ENCODE measurements at regions not wholly inside any gene's neighbourhood (a gene's known extent, or its start where the extent isn't known, plus 50 kb on each side); places are given as distances from the start of the nearest gene placed in this dataset.

DNA sequence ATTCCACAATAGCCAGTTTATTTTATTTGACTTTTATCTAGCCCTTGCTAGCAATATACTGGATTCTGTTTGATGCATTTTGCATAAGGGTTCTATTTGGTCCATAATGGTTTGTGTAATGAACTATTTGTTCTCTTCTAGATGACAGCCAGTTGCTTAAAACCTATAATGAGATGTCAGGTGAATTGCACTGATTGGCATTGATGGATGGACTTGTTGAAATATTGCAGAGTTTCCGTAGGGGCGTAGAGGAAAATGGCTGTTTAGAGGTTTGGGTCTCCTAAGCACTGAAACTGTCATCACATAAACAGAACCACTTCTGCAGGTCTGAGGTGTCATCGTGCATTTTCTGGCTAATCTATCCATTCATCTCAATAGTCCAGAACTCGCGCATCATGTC, 124.9 kb upstream of the HDAC9 start:
- DNase-seq = no peak

DNA sequence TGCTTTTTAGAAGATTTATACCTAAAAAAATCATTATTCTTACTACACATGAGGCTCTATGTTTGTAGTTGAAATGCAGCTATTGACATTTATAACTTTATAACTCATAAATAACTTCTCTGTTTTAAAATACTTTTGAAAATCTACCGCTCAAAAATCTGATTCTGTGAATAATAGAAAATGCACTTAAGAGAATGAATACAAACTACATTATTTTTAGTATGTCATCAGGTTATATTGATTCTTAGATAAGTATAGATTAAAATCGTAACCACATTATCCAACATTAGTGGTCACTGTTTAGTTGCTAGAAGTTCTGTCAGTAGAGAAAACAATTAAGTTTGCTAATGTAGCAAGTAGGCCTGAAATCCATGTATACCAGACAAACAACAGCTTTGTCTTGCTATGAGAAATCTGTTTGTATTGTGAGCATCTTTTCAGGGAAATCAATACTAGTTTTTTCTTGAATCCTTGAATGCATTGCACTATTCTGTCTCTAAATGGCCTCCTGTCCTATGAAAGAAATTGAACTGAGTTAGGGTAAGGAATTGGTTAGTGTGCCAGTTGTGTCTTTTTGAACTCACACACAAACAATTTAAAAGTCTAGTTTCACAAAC, 116.5 kb upstream of the HDAC9 start:
- DNase-seq = no peak

DNA sequence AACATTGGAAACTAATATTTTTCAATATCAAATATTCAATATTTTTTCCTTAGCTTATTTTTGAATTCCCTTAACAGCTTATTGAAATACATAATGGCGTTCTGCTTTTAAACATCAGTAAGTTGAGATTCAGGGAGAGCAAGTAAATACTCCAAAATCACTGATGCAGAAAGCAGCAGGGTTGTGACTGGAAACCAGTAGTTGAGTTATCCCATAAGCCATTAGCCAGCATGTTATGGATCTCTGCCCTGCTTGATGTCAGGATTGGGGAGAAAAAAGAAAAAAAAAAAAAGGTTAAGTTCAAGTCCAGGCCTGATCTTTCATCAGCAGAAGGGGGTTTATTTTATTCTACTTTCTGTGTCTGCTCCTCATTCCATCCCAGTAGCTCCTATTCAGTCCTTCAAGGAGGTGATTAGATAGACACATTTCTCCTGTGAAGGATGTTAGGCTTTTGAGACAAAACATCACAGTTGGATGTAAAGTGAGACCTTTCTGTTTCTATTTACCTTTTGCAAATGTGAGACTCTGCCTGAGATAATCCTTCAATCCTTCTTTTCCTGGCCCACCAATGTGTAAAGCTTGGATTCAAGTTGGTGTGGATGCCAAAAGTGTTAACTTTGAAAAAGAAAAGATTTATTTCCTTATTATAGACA, 110.9 kb upstream of the HDAC9 start:
- DNase-seq = no peak

DNA sequence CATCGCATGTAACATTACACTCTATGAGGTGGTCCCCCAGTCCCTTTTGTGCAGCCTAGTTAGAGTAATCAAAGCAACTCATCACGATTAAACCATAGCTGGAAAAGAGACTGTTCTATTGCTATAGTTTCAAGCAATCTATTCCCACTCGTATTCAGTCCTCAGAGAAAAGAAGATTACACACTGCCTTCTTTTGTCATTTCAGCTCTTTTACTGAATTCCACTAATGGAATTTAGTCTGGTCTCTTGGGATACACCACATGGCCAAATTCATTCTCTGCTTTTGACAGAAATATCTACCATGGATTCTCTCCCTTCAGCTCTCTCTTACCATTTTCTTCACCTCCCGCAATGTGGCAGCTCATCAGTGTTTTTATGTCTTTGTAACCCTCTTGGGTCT, 108.9 kb upstream of the HDAC9 start:
- no peak for DNase-seq

DNA sequence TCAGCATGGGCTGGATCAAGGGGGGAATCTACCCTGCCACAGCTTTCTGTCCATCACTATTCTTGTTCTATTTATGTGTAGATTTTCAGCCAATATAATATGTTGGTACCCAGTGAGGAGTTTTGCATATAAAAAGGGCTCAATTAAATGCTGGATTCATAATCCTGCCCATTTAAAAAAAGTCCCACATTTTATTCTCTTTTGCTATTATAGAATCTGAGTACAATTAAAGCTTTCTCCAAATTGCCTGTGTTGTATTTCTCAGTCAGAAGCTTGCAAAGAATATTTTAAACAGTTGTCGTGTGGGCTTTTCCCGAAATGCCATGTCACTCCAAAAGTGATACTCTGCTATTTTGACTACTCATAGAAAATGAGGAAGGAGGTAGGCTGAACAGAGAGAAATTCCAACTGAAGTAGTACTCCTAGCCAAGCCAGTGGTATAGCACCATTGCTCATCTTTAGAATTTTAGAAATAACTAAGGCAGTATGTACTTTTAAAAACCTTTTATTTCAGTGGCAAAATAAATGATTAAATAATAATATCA, 108.3 kb upstream of the HDAC9 start:
- DNase-seq = no peak

DNA sequence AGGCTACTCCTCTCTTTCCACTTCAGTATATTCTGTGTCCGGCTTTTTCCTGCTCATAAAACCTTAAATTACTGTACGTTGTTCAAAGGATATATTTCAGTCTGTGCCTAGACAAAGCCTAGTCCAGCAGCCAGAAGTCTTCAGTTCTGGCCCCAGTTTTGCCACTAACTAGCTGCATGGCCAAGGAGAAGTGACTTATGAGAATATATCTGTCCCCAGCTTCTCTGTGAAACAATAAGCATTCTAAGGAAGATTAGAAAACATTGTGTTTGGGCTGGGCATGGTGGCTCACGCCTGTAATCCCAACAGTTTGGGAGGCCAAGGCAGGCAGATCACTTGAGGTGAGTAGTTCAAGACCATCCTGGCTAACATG, 105.0 kb upstream of the HDAC9 start:
- no peak for DNase-seq

DNA sequence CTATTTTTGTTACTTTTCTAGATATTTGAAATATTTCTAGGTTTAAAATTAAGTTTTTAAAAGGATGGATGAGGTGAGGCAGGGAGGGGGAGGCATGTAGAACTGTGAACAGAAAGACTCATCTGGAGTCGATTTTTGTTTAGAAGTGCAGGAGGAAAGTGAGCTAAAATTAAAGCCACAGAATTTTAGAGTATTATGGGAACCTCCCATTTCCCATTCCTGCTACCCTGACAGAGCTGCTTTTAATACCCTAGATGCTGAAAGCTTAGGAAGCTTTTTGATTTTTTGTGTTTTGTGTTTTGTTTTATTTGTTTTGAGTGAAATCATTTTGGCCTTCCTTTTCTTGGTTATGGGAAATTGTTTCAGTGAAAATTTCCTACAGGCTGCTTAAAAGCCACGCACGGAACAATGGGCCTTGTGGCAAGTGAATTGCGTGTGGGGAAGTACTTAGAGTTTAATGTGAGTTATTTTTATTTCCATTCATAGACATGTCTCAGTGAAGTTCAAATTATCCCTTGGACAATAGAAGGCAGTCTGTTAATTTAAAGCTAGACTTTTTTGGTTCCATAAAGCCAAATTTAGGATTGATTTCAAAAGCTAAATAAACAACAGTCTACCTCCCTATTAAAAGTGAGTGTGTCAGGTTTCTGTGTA, 102.0 kb upstream of the HDAC9 start:
- no peak for DNase-seq

DNA sequence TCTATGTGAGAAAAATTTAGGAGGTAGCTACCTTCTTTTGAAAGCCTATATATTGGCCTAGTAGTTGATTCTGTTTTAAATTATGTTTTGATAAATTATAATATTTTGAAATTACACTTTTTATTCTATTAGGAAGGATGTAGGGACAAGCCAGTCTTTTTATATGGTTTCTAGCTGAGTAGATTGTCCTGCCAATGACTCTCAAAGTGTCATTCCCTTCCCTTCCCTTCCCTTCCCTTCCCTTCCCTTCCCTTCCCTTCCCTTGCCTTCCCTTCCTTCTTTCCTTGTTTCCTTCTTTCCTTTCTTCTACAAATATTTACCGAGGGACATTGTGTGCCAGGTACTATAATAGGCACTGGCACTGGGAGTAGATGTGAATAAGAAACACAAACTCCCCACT, 99.7 kb upstream of the HDAC9 start:
- DNase-seq = no peak

DNA sequence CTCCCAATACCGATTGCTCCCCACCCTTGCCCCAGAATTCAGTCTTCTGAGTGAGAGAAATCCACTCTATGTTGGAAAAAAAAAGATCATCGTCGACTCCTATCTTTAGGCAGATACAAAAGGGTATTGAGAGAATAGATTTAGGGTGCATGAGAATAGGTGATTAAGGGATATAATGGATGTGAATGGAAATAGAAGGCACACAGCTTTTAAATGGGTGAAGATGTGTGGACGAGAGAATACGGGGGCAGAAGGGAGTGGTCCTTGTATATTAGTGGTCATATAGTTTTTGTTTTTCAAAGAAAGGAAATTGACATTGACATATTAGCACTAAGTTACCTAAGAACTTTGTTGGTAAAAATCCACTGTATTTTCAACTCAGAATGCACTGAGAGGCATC, 98.6 kb upstream of the HDAC9 start:
- DNase-seq = no peak

DNA sequence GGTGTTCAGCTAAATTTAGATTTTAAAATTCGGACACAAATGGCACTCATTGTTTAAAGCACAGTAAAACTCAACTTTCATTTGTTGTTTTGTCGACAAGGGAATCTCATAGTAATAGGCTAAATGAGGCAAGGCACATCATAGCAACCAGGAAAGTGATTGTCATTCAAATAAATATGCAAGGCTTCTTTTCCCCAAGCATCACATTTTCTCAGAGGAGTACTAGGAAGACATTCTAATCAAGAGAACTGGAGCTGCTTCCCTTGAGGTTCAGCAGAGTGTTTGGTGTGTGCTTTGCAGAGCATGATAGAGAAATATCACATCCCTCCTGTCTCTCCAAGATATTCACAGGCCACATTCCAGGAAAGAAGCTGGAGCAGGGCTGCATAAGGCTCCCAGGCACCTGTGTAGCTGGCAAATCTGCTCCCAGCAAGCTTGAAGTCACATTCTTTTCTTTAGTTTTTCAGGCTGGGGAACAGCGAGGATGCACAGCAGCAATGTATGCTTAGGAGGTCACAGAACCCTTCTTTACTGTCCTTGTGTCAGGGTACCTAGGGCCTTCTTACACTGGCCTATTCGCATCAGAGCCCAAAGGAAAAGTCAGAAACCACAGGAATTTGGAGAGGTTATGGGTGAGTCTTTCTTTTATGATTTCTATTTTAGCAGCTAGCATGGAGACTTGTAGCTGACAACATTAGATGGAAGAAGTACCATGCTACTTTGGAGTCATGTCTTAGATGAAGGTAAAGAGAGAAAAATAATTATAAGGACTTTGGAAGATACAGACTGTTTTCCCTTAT, 95.9 kb upstream of the HDAC9 start:
- DNase-seq = peak; percentile 2

DNA sequence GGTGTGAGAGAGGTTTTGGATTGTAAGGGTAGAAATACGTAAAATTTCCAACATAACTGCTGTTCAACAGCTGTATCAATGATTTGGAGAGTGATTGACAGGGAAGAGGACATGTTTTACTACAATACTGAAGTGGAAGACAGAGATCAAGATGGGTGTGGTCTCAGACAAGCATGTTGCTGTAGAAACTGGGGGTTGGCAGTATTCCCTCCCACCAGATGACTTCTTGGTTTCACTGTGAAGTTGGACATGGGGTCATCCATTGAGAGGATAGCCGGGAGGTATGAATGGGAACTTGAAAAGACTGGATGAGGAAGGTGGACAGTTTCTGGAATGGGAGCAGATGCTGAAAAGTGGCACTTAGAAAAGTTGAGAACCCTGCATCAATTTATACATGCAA, 95.3 kb upstream of the HDAC9 start:
- DNase-seq = no peak

DNA sequence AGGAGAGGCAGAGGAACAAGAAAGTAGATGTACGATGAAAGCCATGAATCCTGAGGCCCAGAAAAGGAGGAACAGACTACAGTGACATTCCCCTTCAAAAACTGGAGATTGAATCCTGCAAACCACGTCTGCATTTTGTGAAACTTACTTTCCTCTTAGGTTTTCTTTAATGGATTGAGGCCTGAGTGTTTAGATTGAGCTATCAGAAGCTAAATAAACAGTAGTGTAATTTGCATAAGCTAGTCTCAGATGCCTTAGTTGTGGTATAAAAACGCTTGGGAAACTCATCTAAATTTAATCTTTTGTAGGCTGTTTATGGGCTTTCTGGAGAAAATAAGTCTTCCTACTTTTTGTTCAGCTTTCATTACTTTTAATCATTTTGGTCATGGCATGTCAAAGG, 94.8 kb upstream of the HDAC9 start:
- DNase-seq = peak; percentile 3

DNA sequence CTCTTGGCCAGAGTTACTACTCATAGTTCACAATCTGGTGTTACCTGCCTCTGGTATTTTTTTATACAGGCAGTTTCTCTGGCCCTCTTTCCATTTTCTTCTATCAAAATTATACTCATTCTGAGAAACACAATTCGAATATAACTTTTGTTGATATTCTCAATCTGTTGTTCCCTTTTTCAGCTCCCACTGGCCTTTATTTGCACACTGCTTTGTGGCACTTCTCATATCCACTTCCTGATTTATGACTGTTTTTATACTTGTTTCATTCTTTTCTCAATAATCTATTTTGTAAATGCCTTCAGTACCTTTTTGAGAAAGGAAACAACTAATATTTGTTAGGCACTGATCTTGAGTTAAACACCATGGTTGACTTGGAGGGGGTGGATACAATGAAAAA, 93.8 kb upstream of the HDAC9 start:
- DNase-seq = no peak

DNA sequence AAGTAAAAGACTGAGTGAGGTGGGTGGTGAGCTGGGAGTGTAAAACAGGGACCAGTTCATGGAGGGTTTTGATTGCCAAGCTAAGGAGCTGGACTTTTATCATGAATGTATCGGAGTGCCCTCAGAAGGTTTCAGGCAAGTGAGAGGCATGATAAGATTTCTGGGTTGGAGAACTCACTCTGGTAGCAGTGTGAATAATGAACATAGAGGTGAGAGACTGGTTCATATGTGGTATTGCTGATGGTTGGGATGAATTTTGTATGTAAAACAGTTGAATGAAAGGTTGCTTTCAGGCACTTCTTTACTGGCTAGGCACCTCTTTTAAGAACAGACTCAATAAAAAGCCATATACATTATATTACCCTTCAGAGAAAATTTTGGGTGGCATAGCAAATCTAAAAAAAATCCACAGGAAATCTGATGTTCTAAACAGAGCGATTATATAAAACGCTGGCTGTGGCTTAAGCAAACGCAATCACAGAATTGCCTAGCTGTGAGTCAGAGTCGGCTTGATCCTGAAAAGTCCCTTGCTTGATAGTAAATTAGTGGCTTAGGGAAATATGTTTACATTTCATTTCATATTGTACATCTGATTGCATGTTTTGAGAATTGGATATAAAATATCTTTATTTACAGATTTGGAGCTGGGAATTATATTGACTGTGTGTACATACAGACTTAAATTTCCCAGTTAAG, 92.9 kb upstream of the HDAC9 start:
- DNase-seq = no peak

DNA sequence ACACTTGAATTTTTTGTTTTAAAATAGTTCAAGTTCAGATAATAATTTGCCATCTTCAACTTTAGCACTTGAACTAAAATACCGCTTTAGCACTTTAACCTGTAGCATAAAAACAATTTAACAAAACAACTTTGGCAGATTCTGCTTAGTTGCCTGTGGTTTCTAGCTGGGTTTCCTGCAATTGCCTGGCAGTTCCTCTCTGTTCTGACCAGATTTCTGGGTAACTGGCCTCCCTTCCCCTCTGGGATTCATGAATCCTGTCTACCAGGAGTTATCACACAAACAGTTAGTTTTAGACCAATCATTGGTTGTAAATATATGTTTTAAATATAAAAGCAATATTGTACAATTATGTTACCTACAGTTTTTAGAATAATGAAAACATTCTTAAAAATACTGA, 89.8 kb upstream of the HDAC9 start:
- DNase-seq = no peak

DNA sequence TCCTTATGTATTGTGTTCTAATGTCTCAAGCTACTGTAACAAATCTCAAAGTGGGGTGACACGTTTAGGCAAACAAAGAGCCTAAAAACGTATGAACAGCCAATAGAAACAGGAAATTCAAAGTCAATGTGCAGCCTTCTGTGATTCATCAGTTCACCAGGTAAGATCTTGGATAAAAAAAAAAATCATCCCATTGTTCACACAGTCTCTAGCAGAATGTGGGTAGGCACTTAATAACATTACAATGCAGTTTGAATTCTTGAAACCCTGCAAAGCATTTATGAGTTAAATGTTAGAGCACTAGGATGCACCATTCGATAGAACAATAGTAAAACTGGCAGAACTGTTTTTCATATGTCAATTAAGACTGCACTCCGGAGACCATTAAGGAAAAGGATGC, 88.2 kb upstream of the HDAC9 start:
- DNase-seq = no peak

DNA sequence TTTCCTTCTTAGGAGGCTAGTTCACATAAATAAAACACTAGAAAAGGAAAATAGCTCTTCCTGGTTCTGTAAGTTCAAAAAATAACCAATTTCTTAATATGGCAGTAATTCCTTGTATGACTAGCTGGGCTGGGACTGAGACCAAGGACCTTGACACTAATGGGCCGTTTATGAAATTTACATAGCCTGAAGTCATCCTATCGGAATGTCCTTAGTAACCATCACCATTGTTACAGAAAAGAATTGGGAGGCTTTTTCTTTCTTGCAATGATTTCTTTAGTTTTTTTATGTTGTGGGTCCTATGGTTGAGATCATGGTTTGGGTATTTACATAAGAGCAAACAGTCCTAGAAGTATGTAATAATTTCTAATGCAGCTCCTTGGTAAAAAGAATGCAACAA, 87.1 kb upstream of the HDAC9 start:
- no peak for DNase-seq

DNA sequence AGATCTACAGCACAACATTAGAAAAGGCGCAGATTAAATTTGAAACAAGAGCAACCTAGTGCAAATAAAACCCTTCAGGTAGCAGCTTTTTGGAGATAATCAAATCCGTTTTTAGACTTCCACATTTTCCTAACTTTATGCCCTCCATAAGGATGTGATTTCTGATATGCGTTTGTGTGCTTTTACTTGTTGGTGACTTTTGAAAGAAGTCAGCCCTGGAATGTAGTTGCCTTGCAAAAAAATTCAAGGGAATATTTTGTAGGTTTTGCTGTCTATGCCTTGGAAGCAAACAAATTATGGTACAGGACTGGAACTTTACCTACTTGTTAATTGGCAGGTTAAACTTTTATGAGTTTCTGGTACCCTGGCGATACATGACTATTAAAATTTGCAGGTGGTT, 86.7 kb upstream of the HDAC9 start:
- DNase-seq = no peak

DNA sequence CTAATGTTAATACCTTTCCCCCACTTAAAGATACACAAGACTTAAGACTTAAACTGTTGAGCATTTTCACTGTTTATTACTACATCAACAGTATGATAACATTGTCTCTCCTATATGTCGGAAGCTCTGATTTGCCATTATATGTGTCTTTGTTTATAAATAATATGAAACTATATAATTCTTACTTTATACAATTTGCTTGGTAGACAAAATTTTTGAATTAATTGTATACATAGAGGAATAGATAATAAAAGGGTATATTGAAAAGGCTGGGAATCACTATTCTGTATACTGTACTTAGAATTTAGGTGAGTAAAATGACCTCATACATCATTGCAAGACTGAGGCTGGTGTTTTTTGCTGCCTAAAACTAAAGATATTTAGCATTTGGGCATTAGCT, 82.1 kb upstream of the HDAC9 start:
- DNase-seq = no peak

DNA sequence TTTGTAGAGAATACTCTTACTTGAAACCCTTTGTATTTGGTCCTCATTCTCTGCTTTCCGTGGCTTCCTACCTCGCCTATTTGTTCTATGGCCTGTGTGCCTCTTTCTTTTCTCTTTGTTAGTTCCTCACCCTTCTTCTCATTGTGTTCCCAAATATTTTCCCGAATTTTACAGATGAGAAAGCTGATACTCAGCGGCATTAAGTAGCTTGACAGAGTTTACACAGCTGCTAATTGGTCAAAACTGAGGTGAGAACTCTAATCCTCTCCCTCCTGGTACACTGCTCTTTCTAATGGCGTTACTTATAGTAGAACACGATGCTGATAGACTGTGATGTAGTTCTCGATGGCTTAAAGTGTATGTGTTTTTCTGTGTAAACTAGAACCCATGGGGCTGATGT, 80.7 kb upstream of the HDAC9 start:
- no peak for DNase-seq

DNA sequence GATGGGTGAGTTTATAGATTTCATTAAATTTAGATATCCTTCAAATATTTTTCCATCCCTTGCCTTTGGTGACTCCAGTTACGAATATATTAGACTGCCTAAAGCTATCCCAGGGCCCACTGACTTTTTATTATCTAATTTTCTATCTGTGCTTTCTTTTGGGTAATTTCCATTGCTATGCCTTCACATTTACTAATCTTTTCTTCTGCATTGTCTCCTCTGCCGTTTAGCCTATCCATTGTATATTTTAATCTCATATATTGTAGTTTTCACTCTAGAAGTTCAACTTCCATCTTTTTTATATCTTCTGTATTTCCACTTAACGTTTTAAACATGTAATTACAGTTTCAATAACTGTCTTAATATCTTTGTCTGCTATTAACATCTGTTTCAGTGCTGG, 78.6 kb upstream of the HDAC9 start:
- no peak for DNase-seq

DNA sequence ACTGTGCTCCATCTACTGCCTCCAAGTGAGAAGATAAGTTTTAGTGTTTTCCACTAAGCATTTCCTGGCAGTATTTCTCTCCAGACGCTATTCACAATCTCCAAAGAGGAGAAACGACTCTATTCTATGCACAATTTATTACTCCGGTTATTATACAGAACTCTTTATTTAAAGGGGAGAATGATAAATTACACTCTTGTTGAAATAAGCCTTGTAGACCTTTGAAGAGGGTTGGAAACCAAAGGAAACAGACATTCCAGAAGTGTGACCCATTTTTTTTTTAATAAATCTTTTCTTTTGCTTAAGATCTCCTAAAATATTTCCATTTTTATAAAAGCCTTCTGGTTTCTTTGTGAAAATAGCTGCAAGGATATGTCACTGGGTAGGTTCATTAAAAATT, 76.1 kb upstream of the HDAC9 start:
- no peak for DNase-seq

DNA sequence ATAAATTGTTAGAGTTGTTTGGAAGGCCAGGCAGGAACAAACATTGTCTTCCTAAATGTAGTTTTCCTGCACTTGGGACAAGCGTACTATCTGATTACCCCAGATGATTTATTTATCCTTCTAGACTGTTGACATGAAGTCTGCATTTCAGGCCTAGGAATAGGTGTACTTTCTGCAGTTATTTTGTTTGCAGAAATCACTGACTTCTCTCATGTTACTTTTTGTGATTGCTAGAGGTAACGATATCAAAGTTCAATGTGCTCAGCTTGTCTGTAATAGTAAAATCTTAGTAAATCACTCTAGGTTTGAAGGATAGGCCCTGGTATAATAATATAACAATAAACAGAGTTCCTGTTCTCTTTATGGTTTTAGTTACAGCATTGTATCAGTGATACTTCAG, 75.4 kb upstream of the HDAC9 start:
- DNase-seq = no peak
